ENCODE measurements at regions not wholly inside any gene's neighbourhood (a gene's known extent, or its start where the extent isn't known, plus 50 kb on each side); places are given as distances from the start of the nearest gene placed in this dataset.

DNA sequence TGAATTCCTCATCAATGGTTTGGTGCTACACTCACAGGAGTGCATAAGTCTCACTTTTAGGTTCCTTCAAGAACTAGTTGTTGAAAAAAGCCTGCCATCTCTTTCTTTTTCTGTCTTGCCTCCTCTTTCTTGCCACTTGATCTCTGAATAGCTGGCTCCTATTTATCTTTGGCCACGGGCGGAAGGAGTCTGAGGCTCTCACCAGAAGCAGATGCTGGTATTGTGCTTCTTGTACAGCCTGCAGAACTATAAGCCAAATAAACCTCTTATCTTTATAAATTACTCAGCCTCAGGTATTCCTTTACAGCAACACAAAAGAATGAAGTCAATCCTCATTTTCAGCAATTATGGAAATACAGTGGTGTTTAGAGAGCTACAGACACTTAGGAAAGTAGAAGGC lies 247.1 kb upstream of the PRR16 start:
- no peak for TF ChIP-seq ZNF747 (tag by site-specific recombination; IDR thresholded peaks at IDR 0.05)
- TF ChIP-seq, protein P1, sequence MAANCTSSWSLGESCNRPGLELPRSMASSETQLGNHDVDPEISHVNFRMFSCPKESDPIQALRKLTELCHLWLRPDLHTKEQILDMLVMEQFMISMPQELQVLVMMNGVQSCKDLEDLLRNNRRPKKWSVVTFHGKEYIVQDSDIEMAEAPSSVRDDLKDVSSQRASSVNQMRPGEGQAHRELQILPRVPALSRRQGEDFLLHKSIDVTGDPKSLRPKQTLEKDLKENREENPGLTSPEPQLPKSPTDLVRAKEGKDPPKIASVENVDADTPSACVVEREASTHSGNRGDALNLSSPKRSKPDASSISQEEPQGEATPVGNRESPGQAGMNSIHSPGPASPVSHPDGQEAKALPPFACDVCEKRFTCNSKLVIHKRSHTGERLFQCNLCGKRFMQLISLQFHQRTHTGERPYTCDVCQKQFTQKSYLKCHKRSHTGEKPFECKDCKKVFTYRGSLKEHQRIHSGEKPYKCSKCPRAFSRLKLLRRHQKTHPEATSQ (tag by site-specific recombination; IDR thresholded peaks at IDR 0.05): no peak
- TF ChIP-seq, protein P2, sequence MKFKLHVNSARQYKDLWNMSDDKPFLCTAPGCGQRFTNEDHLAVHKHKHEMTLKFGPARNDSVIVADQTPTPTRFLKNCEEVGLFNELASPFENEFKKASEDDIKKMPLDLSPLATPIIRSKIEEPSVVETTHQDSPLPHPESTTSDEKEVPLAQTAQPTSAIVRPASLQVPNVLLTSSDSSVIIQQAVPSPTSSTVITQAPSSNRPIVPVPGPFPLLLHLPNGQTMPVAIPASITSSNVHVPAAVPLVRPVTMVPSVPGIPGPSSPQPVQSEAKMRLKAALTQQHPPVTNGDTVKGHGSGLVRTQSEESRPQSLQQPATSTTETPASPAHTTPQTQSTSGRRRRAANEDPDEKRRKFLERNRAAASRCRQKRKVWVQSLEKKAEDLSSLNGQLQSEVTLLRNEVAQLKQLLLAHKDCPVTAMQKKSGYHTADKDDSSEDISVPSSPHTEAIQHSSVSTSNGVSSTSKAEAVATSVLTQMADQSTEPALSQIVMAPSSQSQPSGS (tag by site-specific recombination; IDR thresholded peaks at IDR 0.05; ENCODE audit: low read depth): no peak
- TF ChIP-seq ZNF292 (tag by site-specific recombination; IDR thresholded peaks at IDR 0.05; ENCODE audit: borderline replicate concordance, low read depth): no peak

Measured in HEK293 (cell line).